Transverse colon (tissue), 3 donors: ENCODE measurements at regions not wholly inside any gene's neighbourhood (a gene's known extent, or its start where the extent isn't known, plus 50 kb on each side); places are given as distances from the start of the nearest gene placed in this dataset.

Experiments
- CTCF ChIP-seq, 5 experiments: fragments of 200-600 bp in 3 of 5; fragments of 450-650 bp in 2 of 5; sonication (generic) in 3 of 5; IDR thresholded peaks; 1 replicate in 2 of 5; 2 replicates in 3 of 5; pipeline ENCODE4 v1.5.1; 2016 to 2017; ENCODE audit warnings: antibody characterized with exemption in 5 of 5, inconsistent platforms in 3 of 5, mild to moderate bottlenecking in 2 of 5, moderate library complexity in 1 of 5
- EP300 ChIP-seq: sonication (generic); formaldehyde crosslinking; IDR thresholded peaks from one replicate; pipeline ENCODE4 v1.6.1; 2017; ENCODE audit warnings: antibody characterized with exemption, low read depth
- POLR2A ChIP-seq: fragments of 450-650 bp; IDR thresholded peaks from one replicate; pipeline ENCODE4 v1.6.1; 2016; ENCODE audit warnings: antibody characterized with exemption, mild to moderate bottlenecking, moderate library complexity

DNA sequence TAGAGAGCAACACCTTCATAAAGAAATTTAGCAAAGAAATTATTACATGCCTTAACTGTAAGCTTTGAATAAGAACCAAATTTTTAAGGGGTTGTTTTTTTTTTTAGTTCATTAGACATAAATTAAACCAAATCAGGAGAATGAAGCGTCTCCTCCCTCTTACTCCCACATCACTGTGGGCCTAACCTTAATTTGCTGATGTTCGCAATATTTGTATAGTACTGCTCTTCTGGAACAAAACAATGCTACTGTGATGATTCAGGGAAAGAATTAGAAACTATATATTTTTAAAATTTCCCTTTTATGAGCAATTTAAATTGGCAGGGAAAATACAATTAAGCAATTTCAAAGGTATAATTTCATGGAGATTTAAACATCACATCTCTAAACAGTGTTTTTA is 275.0 kb upstream of the C9orf72 start:
- TF ChIP-seq CTCF (IDR thresholded peaks at IDR 0.05) (no peak), EP300 (no peak), POLR2A (no peak)
